Stimulated activated CD8-positive, alpha-beta memory T cell treated with anti-CD3 and anti-CD28 coated beads, Interleukin-15, amount 100 ng/mL, for 24 hours (primary cell): ENCODE measurements at regions not wholly inside any gene's neighbourhood (a gene's known extent, or its start where the extent isn't known, plus 50 kb on each side); places are given as distances from the start of the nearest gene placed in this dataset.

Source experiments
- DNase-seq: peaks from one replicate; pipeline ENCODE4 v3.0.0-alpha.2; 2020; ENCODE audit warnings: low read depth

DNA sequence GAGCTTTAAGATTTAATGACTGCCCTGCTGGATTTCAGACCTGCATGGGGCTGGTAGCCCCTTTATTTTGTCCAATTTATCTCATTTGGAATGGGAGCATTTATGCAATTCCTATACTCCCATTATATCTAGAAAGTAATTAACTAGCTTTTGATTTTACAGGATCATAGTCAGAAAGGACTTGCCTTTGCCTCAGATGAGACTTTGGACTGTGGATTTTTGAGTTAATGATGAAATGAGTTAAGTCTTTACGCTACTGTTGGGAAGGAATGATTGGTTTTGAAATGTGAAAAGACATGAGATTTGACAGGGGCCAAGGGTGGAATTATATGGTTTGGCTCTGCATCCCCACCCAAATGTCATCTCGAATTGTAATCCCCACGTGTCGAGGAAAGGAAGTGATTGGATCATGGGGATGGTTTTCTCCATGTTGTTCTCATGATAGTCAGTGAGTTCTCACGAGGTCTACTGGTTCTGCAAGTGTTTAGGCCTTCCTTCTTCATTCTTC lies 213.1 kb upstream of the DCN start:
- no peak for DNase-seq

DNA sequence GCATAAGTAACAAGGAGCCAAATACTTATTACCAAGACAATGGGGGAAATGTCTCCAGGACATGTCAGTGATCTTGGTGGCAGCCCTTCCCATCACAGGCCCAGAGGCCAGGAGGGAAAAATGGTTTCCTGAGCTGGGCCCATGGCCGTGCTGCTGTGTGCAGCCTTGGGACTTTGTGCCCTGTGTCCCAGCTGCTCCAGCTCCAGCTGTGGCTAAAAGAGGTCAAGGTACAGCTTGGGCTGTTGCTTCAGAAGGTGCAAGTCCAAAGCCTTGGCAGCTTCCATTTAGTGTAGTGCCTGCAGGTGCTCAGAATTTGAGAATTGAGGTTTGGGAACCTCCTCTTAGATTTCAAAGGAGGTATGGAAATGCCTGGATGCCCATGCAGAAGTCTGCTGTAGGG lies 212.3 kb upstream of the DCN start:
- no peak for DNase-seq

DNA sequence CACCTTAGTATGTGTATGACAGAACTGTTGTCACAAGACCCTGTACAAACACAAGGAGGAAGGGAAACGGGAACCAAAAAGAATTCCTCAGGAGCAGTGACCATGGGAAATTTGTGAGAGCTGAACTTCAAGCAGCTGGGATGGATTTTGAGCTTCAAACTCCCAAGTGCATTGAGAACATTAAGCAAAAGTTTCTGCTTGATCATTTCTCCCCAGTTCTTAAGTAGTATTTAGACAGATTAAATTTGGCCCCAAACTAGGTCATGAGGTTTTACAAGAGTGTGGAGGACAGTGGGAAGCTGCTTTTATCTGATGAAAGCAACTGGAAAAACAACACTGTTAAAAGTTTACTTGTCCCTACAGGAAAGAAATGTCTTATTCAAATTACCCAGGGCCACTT lies 206.0 kb upstream of the DCN start:
- DNase-seq = no peak

DNA sequence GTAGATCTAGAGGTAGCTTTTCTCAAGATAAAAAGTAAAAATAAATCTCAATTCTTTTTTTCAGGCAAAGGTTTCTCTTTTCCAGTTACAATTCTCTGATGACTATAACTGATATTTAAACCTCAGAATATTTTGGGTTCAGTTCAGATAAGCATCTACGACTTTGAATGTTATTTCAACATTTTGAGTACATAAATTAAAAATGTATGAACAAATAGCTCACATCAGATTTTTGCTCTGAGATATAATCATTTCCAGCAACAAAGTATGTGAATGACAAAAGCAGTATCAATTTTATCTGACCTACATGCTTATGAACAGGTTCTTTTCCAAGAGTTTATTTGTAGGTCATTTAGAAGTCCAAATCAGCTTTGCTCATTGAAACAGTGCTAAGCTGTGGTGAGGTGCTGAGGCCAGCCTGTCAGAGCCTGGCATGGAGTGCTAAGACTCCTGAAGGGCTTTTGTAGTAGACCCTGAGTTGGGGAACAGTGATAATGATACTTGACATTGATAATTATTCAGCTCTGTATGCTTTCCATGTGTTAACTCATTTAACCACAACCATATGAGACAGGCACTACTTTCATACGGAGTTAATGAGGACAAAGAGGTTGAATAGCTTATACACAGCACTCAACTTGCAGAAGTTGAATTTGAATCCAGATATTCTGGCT lies 205.0 kb upstream of the DCN start:
- DNase-seq = no peak

DNA sequence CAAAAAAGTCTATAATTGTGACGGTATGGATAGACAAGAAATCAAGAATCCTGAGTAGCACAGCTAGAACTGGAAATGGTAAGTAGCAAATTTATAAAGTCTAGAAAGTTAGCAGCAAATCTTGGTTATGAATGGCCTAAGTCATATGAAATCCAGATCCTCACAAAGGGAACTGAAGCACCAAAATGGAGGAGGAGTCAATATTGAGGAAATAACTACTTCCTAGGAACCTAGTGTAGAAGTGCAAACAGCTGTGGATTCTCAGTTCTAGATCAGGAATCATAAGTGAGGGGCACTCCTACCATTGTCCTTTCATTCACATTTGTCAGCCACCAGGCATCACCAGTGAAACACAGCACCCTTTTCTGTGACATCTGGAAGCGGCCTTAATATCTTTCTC lies 202.2 kb upstream of the DCN start:
- no peak for DNase-seq

DNA sequence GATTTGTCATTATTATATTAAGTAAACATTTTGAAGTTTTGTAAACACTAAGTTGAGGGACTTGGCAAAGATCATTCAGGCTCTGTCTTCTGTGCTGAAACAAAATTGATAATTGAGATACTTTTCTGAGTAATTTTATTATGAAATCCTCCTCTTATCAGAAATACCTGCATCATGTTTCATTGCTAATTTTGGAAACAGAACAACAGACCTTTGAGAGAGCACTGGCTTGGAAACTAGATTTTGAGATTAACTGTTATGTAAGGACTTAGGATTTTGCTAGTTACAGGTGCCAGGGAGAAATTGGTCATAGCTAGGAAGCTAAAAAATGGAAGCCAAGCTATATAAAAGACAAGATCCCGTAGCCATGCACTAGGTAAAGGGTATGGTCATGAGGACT lies 201.7 kb upstream of the DCN start:
- DNase-seq = no peak

DNA sequence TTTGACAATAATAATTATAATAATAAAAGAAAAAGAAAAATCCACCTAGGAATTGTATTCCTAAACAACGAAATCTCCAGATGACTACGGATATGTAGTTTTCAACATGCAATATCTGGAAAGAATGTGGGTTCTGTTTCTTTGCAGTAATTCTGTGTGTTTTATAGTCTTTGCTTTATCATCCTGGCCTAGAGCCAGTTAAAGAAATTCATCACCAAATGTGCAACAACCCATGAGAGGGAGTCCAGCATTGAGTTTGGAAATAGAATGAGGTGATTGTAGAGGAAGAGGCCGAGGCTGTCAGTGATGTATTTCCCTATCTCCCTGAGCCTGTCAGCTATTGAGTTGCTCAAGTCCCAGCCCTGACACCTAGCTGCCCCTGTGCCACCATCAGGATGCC lies 200.5 kb upstream of the DCN start:
- DNase-seq = no peak

DNA sequence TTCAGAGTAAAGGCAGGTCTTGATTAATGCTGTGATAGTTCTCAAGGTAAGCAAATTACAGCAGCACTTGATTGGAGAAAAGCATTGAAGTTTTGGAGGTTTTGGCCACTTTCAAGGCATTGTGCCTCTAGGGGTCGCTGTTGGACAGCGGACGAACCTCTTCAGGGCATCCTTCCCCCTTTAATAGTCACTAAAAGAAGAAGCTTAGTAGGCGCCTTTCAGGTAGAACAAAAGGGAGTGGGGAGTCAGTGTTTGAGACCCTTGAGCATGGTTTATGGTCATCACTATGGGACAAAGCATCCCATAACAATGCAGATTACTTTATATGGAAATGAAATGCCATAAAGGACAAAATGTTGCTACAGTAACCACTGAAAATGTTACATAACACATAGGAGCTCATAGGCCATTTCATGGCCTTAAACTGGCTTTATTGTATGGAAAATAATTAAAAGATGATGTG lies 199.5 kb upstream of the DCN start:
- DNase-seq = peak; percentile 71

DNA sequence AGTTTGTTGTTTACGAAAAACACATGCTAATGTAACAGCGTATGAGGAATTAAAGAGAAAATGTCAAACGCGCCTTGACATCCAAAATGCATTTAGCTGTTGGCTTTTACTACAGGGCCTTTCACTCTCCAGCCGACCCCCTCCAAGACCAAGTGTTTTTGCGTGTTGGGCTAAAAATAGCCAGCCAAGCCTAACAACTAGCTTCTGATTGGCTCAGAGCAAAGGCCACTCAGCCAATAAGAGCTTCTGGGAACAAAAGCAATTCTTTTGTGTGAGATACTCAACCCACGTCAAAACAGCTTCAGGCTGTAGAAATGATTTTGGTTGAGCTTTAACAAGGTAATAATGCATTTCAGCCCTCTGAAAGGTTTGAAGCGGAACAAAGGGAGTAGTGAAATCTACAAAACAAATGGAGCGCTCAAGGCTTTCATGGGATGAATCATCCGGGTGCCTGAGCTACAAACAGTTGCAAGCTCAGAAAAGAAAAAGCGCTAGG lies 198.7 kb upstream of the DCN start:
- no peak for DNase-seq

DNA sequence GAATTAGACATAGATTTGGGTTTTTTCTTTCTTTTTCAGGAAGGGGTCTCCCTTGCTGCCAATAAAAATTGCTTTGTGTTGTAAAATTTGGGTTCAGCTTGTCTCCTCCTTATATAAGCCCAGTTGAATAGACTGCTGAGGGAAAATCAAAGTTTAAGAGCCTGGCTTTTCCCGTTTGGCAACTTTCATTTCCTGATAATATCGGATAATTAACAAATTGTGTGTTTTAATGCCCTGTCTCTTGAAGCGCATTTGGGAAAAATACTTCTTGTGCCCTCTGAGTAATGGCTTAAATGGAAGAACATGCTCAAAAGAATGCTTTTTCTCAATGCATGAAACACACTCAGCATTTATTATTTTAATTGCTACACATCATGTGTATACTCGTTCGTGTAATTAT lies 198.0 kb upstream of the DCN start:
- no peak for DNase-seq

DNA sequence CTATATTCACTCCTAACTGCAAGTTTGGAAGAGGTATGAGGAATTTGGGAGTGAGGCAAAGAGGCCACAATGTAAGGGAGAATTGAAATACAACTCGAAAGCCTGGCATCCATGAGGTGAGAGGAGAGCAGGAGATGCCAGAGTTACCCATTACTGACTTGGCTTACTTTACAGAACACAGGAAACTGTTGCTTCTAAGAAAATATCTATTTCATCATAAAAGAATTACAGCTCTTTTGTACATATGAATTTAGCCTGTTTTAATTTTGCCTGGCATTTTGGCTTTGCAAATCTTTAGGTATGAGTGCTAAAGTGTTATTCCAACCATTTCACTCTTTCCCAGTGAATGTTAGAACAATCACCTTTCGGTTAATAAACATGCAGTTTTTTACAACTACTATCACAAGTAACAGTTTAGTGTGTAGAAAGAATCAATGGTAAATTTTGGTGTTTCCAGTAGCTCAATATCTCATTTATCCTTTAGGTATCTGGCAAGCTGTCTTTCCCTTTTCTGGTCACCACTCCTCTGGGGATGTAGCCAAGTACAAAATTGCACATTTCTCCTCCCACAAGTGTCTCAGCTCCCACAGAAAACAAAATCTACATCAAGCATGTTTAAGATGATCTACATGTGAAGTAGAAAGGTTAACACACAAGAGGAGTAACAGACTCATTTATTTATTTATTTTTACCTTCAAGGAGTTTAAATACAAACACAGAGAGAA lies 196.6 kb upstream of the DCN start:
- no peak for DNase-seq

DNA sequence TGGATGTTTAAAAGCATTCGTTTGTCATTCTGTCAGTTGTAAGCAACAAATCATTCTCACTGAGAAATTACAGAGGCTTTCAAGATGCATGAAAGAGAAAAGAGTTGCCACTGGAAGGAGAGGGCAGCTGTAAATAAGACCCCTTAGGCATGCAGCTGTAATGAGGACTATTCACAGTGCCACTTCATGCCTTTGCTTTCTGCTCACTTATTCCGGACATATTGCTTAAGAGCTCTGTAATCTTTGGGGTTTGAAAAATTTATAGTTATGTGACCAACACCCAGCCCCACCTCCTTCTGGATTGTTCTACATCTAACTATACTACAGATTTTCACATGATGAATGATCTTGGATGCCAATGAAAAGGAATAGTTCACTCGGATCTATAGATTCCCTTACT lies 194.8 kb upstream of the DCN start:
- DNase-seq = no peak

DNA sequence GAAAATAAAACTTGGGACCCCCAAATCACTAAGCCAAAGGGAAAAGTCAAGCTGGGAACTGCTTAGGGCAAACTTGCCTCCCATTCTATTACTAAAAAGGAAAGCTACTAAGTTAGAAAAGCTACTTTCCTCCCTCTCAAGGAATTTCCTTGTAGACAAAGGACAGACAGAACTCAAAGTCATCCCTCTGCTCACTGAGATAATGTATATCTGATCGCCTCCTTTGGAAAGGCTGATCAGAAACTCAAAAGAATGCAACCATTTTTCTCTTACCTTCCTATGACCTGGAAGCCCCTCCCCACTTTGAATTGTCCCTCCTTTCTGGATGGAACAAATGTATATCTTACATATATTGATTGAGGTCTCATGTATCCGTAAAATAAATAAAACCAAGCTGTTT lies 190.5 kb upstream of the DCN start:
- DNase-seq = no peak

DNA sequence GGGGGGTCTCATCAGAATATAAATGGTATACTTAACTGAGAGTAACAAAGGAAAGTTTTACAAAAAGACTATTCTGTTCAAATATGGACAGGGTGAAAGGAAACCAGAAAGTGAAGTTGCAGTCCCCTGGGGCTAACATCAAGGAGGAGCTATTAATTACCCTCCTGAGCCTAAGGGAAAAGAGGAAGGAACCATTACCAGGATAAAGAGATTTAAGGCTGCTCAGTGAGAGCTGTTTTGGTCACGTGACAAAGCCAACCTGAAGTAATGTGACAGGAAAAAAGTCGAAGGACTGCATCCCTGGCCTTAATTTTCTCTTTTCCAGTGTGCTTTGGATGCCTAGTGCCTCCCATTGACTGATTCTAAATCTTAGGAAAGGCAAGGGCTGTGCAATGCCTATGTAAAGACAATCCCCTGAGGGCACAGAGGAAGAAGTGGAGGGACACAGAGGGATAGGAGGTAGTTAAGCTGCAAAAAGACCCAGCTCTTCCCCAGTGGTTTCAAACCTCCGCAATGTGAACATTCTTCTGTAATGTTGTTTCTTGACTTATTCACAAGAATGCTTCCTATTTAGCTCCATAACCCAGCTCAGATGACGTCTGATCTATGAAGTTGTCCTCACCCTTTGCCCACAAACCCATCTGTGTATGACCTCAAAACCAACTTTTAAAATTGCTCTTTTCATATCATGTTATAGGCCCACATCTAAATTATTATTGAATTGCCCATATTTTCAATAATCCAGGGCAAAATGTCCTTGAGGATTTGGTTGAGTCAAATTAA lies 187.7 kb upstream of the DCN start:
- no peak for DNase-seq

DNA sequence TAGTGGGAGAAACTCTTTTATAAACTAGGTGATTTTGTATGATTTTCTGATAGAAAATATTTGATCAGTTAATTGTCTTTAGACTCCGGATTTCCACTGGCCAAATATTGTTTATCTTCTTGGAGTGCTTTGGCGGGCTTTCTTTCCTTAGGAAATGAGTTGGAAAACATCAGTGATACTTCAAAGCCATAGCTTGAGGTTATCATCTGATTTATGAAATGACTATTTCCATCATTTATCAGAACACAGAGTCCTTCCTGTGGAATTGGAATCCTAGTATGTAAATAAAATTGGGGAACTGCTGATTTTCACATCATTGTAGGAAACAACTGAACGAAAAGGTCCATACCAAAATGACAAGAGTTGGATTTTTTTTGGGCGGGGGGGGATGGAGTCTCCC lies 186.0 kb upstream of the DCN start:
- DNase-seq = no peak

DNA sequence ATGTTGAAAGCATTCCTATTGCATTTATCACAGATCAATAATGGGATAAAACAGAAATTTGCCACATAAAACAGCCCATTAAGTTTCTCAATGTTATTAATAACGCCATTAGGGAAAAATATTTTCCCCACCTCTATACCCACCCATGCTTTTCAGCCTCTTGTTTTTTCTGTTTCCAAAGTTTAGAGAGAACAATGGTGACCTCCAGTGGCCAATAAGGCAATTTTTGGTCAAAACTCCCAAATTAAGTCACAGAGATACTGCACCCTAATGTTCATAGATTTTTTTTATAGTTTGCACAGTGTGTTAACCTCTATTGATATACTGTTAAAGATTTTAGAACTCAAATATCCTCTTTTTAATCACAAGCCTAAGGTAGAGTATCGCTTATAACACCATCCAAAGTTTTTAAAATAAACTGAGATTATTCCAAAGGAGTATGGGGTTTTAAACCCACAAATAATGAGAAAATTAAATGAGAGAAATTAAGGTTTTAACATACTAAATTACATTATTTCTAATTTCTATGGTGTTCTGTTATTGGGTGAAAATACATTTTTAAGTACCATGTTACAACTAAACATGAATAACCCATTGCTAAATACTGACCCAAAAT lies 184.7 kb upstream of the DCN start:
- no peak for DNase-seq

DNA sequence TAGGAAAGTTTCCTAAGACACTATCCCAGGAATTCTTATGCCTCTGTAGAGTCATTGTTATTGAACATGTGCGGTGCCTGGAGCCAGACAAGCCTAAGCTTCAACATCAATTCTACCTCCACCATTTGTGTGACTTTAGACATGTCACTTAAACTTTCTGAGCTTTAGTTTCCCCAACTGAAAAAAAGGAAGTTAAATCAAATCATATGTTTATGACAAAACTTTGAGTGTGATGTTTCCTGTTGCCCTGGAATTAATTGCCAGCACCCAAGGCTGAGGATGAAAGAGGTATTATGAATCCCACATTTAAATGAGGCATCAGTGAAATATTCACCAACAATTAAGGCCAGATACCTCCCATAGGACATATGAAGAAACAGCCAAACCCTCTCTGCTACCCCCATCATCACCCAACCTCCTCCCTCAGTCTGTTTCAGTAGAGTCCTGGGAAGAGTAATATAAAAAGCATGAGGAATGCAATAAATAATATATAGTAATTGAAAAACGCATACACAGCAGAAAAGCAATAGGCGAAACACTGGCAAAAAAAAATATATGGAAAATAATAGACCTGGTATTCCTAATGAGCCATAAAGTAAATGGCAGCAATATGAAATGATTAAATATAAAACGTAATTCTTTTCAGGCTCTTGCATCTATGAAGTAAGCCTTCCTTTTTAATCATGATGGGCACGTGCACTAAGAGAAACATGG lies 182.0 kb upstream of the DCN start:
- DNase-seq = no peak

DNA sequence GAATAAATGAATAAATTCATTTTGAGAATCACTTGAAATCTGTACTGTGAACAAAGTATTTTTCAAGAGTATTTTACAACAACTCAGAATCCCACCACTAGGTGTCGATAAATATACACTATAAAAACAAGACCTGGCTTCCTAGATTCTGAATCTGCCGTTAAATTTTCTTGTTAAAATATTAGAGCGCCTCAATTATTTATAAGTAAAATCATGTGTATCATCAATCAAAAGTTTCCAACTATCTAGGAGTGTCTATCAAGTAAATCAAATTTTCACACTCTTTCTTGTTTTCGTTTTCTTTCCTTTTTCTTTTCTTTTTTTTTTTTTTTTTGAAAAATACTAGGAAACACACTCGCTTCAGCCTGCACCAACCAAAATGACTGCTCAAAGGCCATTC lies 179.2 kb upstream of the DCN start:
- no peak for DNase-seq

DNA sequence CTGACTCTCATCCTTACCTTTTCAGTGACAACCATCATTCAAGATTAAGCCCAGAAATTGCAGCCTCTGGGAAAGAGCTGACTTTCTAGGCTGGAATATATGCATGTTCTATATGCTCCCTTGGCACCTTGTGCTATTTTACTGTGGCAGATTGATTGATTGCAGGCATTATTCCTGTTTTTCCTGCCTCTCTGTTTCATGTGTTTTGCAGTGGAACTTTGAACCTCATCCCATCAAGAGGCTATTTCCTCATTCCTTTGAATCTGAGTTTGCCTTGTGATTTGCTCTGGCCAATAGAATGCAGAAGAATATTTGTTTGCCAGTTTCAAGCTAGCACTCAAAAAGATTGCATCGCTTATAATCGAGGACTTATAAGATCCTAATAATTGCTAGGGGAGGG lies 174.8 kb upstream of the DCN start:
- DNase-seq = no peak

DNA sequence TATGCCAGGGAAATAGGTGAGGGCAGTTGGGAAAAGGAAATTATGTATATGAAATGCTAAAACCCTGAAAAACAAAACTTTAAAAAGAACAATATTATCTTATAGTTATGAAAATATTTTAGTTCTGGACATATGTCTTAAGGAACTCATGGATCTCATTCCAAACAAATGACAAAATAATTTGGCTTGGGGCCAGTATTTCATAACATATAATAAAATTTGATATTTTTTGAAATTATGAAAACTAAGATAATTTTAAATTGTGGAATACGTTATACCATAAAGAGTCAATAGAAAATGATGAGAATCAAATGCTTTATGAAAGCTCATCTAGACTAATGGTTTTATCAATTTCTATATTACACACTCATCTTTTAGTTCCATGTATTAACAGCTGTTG lies 173.8 kb upstream of the DCN start:
- DNase-seq = no peak

DNA sequence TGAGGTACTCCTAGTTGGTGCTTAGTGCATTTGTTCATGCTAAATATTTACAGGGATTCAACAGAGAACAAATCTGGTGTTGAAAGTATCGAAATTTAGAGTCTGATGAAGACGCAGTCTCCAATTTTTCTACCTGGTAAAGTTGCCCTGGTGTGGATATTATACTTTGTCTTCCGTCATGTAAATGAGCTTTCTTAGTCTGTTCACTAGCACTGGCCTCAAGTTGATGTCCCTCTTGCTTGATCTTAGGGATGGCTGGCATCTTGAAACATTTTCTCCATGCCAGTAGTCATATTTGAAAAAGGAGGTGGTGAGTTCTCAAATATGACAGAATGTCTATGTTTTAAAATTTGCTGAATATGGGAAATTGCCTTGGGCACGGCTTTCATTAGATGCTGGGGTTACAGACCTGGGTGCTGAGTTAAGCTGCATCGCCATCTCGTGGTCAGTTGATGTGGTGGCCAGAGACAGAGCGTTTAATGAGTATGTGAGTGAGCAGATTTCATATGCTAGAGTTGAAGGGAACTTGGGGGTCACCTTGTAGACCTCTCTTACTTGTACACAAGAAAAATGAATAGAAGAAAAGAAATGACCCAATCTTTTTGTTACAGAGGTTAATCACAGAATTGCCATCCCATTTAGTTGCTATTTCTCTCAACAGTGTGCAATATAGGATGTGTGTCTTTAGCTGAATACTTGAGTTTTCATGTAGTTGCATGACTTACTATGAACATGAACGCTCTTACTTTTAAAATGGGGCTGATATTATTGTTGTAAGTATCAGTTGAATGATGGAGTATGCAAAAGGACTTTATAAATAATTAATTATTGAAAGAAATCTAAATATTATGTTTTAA lies 172.8 kb upstream of the DCN start:
- no peak for DNase-seq
